BE2C (cell line): ENCODE measurements at regions not wholly inside any gene's neighbourhood (a gene's known extent, or its start where the extent isn't known, plus 50 kb on each side); places are given as distances from the start of the nearest gene placed in this dataset.

Experiments
- DNase-seq: peaks from one replicate; pipeline ENCODE4 v3.0.0-alpha.2; 2020
- H3K27me3 ChIP-seq: fragments of 250-450 bp; sonication (Bioruptor Pico); 2 replicates; pipeline ENCODE4 v1.5.1; 2020; ENCODE audit warnings: mild to moderate bottlenecking
- H3K36me3 ChIP-seq: fragments of 250-450 bp; sonication (Bioruptor Pico); 2 replicates; pipeline ENCODE4 v1.5.1; 2020; ENCODE audit warnings: mild to moderate bottlenecking
- H3K4me1 ChIP-seq: fragments of 250-450 bp; sonication (Bioruptor Pico); 2 replicates; pipeline ENCODE4 v1.5.1; 2020
- H3K4me3 ChIP-seq: 2 replicates; pipeline ENCODE4 v1.5.1; 2011; ENCODE audit warnings: low read depth, low read length
- H3K9me3 ChIP-seq: fragments of 250-450 bp; sonication (Bioruptor Pico); 2 replicates; pipeline ENCODE4 v1.5.1; 2020
- CTCF ChIP-seq: IDR thresholded peaks from 2 replicates; pipeline ENCODE4 v1.5.1; 2012; ENCODE audit warnings: mild to moderate bottlenecking, low read depth, low read length

- Histone ChIP-seq H3K27me3 (no peaks in the 10 kb centered on the region), H3K4me1 (no peaks in the 10 kb centered on the region), H3K9me3 (no peaks in the 10 kb centered on the region), H3K36me3 (no peaks in the 10 kb centered on the region), H3K4me3 (no peak overlapping the region)
- no peak for DNase-seq
- TF ChIP-seq CTCF: no peak
Measured at GRCh38 chr5:54754420-54754819, 231.0 kb downstream of the ESM1 start.

GRCh38 chr5:54753753-54754152 is 231.6 kb downstream of the ESM1 start:
- H3K4me3 ChIP-seq: no peak overlapping the region
- no peak for TF ChIP-seq CTCF
- H3K9me3 ChIP-seq: no peaks in the 10 kb centered on the region
- no peaks in the 10 kb centered on the region for H3K4me1 ChIP-seq
- DNase-seq: no peak
- no peaks in the 10 kb centered on the region for H3K27me3 ChIP-seq
- no peaks in the 10 kb centered on the region for H3K36me3 ChIP-seq

GRCh38 chr5:54753034-54753433 is 232.4 kb downstream of the ESM1 start:
- no peaks in the 10 kb centered on the region for H3K9me3 ChIP-seq
- no peaks in the 10 kb centered on the region for H3K4me1 ChIP-seq
- H3K4me3 ChIP-seq: no peak overlapping the region
- DNase-seq: no peak
- no peaks in the 10 kb centered on the region for H3K27me3 ChIP-seq
- no peak for TF ChIP-seq CTCF
- H3K36me3 ChIP-seq: no peaks in the 10 kb centered on the region

GRCh38 chr5:54748527-54748926 is 231.0 kb downstream of the SNX18 start:
- no peak for TF ChIP-seq CTCF
- no peaks in the 10 kb centered on the region for H3K4me1 ChIP-seq

GRCh38 chr5:54746777-54747398 is 229.3 kb downstream of the SNX18 start:
- no peak for DNase-seq
- Histone ChIP-seq H3K4me1 (0 out of 2 replicates have a peak, but pooled peaks cover 3% of the 10 kb centered on the region), H3K36me3 (no peaks in the 10 kb centered on the region), H3K4me3 (no peak overlapping the region), H3K9me3 (no peaks in the 10 kb centered on the region), H3K27me3 (no peaks in the 10 kb centered on the region)
- TF ChIP-seq CTCF: no peak

More at GRCh38 chr5:54748527-54748926, 231.0 kb downstream of the SNX18 start:
- Histone ChIP-seq H3K36me3 (no peaks in the 10 kb centered on the region), H3K4me3 (no peak overlapping the region), H3K27me3 (no peaks in the 10 kb centered on the region), H3K9me3 (no peaks in the 10 kb centered on the region)
- no peak for DNase-seq

- TF ChIP-seq CTCF: no peak
- Histone ChIP-seq H3K9me3 (no peaks in the 10 kb centered on the region), H3K4me3 (no peak overlapping the region), H3K4me1 (0 out of 2 replicates have a peak, but pooled peaks cover 3% of the 10 kb centered on the region), H3K27me3 (no peaks in the 10 kb centered on the region), H3K36me3 (no peaks in the 10 kb centered on the region)
- DNase-seq: no peak
Measured at GRCh38 chr5:54746346-54746745, 228.8 kb downstream of the SNX18 start.
